GM21367 (cell line): ENCODE measurements at regions not wholly inside any gene's neighbourhood (a gene's known extent, or its start where the extent isn't known, plus 50 kb on each side); places are given as distances from the start of the nearest gene placed in this dataset.
"Not testable (repeated sequence)": the region's sequence is repeated elsewhere in the genome, so short reads cannot be mapped to it uniquely, and the experiment has no call there.

Source experiments
- ATAC-seq: cut with Tn5 transposase; IDR thresholded peaks from one replicate; pipeline ENCODE4 v1.9.1; 2021; ENCODE audit not compliant: unreplicated experiment

GRCh38 chr13:54261856-54262255, 1233.2 kb downstream of the OLFM4 start:
- ATAC-seq = no peak

- ATAC-seq = no peak
These were observed 1235.3 kb downstream of the OLFM4 start for GRCh38 chr13:54263868-54264267.

GRCh38 chr13:54267253-54267668, 1238.6 kb downstream of the OLFM4 start:
- not testable (repeated sequence) for ATAC-seq

- not testable (repeated sequence) for ATAC-seq
These were observed 1239.5 kb downstream of the OLFM4 start for GRCh38 chr13:54268013-54268695.

DNA sequence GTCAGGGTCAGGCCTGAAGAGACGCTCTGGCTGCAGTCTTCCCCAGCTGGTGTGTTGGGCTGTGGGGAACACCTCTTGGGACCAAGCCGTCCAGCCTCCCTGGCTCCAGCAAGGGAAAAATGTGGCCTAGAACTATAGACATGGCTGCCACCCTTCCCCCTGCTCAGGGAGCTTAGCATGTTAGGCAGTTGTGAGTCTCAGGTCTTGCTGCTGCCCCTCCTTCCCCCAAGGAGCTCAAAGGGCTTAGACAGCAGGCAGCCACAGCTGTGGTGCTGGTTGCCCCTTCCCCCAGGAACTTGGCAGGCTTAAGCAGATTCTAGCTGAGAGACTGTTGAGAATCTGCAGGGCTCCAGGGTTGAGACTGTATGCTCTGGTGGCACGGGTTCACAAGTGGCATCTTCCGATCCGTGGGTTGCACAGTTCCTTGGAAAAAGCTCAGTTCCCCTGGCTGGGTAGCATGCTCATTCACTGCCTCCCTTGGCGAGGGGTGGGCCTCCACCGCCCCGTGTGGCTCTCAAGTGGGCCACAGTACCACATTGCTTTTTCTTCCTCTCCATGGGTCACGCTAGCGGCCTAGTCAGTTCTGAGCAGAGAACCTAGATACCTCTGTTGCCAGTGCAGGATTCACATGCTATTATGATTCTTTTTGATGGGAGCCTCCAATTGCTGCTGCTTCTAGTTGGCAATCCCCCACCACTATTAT, 1258.6 kb downstream of the OLFM4 start:
- ATAC-seq = no peak

DNA sequence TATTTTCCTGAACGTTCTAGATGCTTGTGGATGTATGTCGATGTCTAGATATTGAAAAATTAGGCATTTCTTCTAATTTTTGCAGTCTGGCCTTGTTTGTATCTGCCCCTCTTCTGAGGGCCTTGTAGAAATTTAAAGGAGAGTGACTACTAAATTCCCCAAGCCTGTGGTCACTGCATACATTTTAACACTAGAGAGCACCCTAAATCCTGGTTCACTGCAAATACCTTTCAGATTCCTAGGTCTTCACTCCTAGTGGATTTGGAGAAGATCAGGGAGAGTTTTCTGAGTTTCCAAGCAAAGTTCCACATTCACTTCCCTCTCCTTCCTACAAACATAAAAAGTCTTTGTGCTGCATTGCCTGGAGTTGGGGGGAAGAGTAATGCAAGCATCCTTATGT, 1272.5 kb downstream of the OLFM4 start:
- no peak for ATAC-seq

DNA sequence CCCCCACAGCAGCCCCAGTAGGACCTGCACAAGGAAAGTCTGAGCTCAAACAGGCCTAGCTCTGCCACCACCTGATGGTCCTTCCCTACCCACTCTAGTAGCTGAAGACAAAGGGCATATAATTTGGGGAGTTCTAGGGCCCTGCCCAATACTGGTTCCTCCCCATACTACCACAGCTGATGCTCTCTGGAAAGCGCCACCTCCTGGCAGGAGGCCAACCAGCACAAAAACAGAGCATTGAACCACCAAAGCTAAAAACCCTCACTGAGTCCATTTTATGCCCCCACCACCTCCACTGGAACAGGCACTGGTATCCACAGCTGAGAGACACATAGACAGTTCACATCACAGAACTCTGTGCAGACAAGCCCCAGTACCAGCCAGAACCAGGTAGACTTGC, 1276.8 kb downstream of the OLFM4 start:
- ATAC-seq = no peak

DNA sequence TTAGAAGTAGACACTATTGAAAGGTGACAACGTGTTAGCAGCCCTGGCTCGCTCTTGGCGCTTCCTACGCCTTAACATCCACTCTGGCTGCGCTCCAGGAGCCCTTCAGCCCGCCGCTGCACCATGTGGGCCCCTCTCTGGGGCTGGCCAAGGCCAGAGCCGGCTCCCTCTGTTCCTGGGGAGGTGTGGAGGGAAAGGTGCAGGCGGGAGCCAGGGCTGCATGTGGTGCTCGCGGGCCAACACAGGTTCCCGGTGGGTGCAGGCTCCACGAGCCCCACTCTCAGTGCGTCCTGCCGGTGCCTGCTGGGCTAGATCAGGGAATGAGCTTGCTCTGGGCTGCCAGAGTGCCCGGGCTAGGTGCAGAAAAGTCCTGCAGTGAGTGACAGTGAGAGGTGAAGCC, 1284.3 kb downstream of the OLFM4 start:
- no peak for ATAC-seq

- ATAC-seq = no peak
These were observed 1289.1 kb downstream of the OLFM4 start for GRCh38 chr13:54317722-54318121.

DNA sequence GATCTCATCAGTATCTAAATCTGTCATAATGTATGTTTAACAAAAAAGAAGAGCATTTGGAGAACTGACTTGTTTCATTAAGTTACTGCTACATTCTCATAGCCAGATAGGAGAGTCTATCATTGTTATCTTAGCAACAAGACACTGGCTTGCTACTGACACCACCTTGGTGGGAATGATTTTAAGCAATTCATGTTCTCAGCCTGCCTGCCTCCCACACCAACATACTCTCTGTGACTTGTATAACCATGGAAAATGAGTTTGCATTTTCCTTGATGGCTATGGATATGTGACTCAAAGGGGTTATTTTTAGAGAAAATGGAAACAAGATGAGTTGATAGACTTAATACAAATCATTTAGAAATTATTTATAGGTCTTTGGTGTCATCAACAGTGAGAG, 1308.9 kb downstream of the OLFM4 start:
- ATAC-seq = no peak

GRCh38 chr13:54347531-54347930, 1318.9 kb downstream of the OLFM4 start:
- no peak for ATAC-seq

DNA sequence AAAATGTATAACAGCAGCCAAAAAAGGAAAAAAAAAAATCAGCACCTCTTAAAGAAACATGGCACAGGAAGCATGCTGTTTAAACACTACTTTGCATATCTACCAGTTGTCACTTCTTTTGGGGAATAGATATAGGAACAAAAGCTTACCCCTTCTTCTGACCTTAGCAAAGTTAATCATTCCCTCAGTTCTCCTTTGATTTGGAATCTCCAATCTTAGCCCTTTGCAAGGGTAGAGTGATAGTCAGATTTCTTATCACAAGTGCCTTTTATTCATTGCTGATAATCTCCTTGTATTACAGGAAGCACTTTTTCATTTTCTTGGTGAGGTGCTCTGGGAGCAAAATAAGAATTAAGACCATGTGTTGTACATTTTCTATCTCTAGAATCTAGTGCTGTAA, 1327.6 kb downstream of the OLFM4 start:
- no peak for ATAC-seq

- no peak for ATAC-seq
These were observed 1328.2 kb downstream of the OLFM4 start for GRCh38 chr13:54356849-54357248.

DNA sequence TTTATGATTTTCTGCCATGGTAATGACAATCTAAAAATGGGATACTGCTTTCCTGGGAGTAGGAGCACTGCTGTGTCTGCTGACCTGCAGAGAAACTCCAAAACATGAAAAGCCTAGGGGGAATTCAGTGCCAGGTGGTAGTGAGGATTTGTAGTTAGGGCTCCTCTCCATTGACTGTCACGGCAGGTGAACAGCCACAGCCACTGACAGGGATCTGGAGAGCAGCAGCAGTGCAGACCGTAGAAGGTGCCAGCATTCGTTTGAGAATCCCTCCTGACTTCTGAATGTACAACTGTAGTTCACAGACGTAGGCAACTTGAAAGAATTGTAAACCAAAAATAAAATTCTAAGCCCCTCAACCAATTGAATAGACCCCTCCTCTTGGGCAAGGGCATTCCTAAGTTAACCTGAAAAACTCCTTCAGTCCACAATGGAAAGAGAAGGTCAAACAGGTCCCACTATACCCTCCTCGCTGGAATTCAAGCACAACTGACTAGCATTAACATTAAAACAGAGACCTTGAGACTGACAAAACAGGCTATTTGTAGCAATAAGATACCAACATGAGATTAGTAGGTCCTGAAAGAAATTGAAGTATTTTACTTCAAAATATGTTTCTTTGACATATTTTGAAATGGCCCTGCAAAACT, 1328.8 kb downstream of the OLFM4 start:
- no peak for ATAC-seq

DNA sequence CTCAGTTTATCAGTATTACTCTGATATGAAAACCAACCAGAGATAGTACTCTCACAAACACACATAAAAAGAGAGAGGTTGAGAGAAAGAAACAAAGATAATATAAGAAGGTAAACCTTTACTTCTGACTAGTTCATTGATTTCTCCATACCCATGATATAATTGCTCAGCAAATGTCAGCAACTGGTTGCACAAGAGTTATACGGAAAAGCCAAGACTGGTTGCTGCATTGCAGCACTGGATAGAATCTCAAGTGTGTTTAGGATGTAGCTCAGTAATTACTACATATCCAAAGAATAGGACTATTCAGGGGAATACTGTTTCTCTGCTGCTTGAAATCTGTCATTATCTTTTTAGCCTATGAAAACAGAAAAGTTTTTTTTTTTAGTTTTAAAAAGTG, 1332.8 kb downstream of the OLFM4 start:
- ATAC-seq = no peak

- no peak for ATAC-seq
These were observed 1338.1 kb downstream of the OLFM4 start for GRCh38 chr13:54366728-54367127.

GRCh38 chr13:54367639-54368271, 1339.1 kb downstream of the OLFM4 start:
- no peak for ATAC-seq

GRCh38 chr13:54368387-54368786, 1339.8 kb downstream of the OLFM4 start:
- ATAC-seq = no peak

- no peak for ATAC-seq
These were observed 1344.6 kb downstream of the OLFM4 start for GRCh38 chr13:54373211-54373610.

DNA sequence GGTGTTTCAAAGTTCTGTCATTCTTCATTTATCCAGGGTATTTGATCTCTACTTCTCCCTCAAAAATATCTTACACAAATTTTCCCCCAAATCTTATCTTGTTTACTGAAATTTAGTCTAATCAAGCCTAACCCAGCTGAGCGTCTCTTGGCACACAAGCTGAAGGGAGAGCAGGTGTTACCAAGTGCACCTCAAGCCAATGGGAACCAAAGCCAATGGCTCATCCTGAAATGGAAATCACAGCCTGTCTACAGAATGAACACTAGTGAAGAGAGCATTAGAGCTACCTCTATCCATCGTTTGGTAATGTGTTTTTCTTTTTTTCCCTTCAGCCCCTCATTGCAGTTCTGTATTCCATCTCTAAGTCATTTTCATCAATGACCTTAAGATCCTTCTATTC, 1350.8 kb downstream of the OLFM4 start:
- ATAC-seq = no peak

DNA sequence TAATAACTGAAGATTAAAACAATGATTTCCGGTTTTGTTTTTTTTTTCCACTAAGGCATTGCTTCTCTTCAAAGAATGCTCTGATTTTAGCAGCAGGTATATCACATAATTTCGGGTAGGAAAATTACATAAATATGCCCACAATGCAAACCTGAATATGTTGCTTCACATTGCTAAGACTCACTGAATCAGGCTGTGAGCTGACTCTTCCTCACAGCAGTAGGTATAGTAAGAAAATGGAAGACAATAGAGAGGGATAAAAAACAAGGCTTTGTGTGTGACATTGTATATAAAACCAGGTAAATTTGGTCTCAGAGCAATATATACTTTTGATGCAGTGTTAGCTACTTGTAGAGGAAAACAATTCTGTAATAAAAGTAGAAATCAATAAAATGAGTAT, 1355.0 kb downstream of the OLFM4 start:
- ATAC-seq = no peak

GRCh38 chr13:54387625-54388024, 1359.0 kb downstream of the OLFM4 start:
- no peak for ATAC-seq
